ENCODE measurements at regions not wholly inside any gene's neighbourhood (a gene's known extent, or its start where the extent isn't known, plus 50 kb on each side); places are given as distances from the start of the nearest gene placed in this dataset.

DNA sequence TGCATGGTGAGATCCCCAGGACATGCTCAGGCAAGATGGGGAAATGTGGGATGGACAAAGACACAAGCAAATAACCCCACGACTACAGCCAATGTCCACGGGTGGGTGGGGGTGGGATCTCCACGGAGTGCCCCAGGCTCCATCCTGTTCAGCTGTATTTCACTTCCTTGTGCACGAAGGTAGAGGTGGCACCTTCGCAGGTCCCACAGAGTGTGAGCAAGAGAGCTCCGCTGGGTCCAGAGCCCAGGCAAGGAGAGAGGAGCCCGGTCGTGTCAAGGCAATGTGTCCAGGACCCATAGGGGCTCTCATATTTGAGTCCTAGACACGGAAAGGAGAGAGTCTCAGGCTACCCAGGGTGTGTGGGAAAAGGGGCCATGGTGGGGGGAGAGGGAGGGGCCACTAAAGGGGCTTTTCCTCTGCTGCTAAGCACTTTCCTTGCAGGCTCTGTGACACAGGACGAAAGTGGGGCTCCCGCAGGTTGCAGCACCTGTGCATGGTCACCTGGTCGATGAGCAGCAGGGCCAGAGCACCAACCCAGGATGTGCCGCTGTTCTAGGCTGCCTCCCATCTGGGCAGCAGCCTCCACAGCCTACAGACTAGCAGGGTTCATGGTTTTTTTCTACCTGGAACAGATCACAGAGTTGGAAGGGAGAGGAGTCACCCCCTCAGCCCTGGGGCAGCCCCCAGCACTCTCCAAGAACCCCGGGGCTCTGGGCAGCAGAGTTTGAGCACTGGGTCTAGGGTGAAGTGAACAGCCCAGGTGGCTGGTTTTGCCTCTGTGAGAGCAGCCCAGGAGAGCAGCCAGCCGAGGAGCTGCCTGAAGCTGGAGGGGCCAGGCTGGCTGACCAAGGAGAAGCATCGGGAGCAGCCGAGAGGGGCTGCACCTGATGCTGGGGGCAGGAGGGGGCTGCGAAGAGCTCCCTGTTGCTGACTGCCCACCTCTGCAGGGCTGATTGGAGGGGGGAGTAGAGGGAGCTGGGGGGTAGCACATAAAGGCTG, 100.7 kb upstream of the MVB12B start:
- no peak for DNase-seq

DNA sequence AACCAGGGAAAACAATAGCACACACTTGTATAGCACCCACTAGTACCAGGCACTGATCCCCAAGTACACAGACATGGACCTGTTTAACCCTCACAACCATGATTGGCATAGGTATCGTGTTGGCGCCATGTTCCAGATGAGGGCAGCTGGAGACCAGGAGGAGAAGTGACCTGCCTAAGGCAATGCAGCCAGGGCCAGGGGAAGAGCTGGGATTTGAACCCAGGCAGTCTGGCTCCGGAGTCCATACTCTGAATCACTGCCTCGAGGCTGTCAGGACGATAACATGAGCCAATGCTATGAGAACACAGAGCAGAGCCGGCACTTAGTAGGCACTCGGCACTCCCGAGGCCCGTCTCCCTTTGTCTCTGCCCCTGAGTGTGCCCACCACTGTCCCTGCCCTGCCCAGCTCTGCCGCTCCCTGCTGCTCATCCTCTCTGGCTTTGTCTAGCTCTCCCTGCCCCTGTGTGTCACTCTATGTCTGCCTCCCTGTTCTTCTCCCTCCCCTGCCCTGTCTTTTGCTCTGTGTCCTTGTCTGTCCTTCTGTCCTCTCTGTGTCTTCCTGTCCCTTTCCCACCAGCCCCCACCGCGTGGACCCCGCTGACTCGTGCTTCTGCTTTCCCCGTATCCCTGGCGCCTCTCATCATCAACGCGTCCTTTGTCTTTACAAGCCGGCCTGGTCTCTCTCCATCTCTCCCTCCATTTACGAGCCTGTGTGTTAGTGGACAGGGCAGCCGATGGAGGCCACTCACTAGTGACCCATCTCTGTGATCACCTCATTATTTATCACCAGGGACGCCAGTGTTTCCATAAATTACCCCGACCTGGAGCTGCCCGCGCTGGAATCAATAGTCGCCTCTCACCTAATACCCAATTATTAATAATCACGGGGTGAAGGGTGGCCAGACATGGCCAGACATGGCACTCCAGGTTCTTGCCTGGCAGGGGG, 99.4 kb upstream of the MVB12B start:
- no peak for DNase-seq

DNA sequence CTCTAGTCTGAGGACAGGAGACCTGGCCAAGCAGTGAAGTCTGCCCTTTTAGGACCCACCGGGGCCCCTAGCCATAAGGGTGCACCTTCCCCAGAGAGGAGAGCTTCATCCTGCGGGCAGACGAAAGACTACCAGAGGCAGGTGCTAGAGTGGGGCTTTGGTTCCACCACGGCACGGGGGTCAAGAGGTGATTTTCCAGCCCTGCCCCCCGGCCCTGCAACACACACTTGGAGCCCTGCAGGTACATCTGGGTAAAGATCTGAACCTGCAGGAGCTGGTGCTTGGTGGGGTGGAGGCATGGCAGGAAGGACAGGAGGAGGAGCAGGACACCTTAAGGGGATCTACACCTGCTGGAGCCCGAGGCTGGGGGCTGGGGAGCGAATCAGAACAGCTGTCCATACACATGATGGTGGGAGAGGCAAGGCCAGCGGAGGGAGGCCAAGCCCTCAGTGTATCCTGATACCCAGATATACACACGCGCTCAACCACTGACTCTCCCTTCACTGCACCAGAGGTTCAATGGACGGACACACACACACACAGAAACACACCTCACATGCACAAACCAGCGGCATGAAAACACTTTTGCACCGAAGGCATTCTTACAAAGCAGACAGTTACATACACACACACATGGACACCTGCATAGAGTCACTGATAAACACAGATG, 98.4 kb upstream of the MVB12B start:
- no peak for DNase-seq

DNA sequence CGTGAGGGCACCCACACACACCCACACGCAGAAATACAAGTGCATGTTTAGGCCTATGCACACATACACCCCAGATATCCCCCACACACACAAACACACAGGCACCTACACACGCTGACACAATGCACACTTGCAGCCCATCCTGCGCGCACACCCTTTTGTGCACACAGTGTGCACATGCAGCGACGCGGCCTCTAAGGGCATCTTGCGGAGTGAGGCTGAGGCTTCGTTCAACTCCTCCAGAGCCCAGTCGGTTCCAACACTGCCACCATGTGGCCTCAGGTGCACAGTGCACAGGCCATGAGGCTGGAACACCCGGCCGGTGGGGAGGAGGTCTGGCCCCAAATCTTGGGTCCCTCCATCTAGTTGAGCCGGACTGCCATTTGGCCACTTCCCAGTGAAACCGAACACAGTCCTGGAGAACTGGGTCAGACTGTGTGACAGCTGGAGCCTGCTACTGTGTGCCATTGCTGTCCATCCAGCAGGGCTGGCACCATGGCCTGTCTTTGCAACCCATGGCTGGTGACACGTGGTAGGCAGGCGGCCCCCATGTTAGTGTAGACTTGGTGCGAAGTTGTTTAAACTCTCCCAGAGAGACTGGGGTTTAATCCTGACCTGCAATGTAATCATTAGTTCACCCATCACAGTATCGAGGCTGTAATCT, 97.7 kb upstream of the MVB12B start:
- DNase-seq, result peak; percentile 45

DNA sequence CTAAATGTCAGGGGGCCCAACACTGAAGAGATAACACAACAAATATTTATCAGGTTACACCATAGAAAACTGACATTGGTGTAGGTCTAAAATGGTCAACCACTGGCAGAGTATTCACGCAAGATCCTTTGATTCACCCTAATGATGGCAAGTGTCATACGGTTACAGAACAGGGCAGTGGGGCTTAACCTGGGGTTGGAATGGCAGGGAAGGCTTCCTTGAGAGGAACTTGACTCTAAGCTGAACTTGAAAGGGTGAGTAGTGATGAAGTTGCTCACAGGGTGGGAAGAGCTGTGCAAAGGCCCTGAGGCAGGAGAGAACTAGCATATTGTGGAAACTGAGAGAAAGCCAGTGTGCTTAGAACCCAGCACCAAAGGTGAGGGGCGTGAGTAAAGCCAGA, 97.1 kb upstream of the MVB12B start:
- no peak for DNase-seq

DNA sequence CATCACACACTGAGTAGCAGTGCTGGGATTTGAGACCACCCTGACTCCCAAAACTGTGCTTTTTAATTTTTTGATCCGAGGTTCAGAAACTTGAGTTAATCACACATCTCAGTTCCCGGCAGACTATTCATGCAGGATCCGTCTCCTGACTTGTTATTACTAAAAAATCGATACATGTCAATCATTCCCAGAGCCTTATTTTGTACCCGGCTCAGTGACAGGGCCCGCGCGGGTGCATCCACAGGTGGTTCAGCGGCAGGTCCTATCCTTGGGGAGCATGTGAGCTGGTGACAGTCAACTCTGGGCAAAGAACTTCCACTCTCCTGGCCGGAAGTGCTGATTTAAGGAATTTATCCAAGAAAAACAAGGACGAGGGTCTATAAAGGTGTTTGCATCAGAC, 95.9 kb upstream of the MVB12B start:
- DNase-seq, result no peak

DNA sequence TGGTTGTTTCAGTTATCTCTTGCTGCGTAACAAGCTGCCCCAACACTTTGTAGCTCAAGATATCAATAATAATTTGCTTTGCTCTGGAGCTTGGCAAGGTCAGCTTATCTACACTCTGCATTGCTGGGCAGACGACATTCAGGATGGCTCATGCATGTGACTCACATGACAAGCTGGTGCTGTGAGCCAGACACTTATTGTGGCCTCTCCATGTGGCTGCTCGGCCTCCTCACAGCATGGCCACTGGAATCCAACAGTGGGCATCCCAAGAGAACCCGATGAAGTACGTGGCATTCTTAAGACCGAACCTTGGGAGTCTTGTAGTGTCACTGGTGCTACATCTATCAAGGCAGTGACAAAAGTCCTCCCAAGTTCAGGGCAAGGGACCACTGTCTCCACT, 94.2 kb upstream of the MVB12B start:
- no peak for DNase-seq

DNA sequence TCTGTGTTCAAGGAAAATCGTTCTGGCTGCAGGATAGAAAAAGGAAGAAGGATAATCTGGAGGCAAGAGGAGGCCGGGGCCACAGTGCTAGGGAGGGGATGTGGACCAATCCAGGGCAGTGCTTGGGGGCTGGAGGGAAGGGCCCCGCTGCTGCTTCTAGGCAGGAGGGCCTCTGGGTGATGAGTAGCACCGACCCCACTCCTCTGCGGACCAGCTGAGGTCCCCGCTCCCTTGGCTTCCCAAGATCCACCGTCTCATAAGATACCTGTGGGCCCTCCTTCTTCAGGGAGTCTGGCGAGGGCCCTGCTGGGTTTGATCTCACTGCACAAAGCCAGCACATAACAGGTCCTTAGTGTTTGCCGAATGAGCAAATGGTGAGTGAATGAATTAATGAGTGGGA, 93.5 kb upstream of the MVB12B start:
- no peak for DNase-seq

DNA sequence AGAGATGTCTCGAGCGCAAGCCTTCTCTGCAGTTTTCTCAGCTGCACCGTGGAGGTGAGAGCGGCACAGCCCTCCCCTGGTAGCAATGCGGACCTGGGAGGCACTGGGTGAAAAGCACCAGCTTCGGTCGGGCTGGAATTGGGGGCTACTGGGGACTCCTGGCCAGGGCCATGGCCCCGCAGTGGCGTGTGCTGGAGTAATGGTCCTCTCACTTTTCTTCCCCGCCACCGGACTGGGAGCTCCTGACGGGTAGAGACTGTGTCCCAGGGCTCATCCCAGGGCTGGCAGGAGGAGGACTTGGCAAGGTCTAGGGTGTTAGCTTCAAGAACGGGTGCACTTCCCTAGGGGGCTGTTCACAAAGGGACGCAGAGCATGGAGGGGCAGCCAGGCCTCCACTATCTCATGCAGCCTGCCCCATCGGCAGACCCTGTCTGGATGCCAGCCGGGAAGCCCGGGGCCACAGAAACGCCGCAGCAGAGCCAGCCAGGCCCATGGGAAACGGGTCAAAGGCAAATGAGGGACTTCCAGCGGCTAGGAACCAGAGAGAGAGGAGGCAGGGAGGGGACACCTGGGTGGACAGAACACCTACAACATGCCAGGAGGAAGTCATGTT, 92.6 kb upstream of the MVB12B start:
- DNase-seq, result no peak

DNA sequence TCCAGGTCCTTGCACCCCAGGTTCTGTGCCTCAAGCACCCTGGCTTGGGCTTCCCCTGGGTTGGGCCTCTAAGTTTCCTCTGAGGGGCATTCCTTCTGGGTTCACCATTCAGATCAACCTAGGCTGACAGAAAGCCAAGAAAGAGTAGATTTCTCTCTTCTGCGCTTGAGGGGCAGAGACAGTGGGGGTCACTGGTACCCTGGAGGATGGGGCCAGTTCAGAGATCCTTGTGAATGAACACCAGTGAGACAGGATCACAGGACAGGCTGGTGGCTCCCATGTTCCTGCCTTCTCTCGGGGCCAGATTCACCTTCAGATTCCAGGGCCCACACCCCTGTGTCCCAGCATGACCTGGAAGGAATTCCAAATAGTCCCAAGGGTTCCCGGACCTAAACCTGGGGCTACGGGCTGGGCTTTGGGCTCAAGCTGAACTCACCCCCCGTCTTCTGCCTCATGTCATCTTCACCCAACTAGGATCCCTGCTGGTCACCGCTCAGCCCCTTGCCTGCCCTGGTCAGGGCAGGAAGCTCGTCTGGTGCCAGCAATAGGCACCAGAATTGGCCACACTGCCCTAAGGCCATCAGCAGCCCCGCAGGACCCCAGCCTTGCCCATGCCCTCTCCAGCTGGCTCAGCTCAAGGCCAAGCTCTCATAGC, 91.8 kb upstream of the MVB12B start:
- DNase-seq, result no peak

DNA sequence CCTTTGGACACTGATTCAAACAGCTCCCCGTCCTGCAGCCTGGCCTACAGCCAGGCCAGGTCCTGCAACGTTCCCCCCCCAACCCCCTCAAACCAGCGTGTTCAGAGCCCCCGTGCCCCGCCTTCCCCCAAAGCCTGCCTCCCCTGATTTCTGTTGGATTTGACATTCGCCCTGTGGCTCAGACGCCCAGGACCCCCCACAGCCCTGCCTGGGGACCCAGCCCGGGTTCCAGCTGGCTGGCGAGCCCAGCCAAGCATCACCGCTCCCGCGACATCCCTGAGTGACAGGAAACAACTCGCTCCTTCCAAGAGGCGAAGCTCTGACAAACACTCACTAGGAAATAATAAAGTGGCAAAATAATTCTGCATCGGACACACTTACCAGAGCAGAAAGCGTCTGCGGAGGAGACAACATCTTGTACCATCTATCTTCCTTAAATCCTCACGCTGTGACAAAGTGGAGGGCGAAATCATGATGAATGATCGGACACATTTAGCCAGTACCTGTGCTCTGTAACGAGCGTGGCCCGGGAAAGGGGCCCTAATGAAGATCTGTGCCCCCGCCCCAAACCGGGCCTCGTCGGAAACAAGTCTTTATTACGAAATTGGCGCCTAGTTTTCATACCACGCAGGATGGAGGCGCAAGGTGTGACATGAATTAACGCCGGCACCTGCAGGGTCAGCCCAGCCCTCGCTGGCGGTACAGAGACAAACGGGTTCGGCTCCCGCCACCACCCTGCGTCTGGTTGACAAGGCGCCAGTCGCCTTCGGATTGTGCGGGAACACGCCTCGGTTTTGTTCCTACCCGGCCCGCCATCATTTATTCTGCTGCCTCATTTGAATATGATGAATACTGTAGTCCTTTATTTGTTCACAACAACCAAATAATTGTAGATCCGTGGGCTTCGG, 91.0 kb upstream of the MVB12B start:
- no peak for DNase-seq

DNA sequence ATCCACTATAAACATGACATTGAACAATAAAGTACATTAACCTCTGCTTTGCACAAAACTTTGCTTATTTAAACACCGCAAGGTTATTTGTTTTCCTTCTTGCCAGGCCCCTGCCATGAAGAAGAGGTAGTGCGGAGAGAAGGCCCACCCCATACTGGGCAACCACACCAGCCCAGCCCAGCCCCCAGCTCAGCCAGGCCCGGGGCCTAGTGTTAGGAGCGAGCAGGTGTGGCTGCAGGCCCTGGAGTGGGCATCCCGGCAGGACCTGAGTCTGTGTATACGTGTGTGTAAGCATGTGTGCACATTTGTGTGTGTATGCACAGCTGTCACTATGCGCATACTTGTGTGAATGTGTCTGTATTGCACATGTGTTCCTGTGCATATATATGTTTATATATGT, 90.4 kb upstream of the MVB12B start:
- no peak for DNase-seq

DNA sequence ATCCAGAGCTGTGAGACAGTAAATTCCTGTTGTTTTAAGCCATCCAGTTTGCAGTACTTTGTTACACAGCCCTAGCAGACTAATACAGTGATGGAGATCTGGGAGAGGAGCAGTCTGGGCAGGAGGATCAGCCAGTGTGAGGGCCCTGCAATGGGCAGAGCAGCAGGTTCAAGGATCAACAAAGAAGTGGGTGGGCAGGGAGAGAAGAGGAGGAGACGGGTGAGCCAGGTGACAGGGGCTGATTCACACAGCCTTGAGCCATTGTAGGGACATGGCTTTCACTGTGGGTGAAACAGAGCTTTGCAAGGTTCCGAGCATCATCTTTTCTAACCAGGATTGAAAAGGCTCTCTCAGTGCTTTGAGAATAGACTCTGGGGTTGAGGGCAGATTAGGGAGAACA, 88.2 kb upstream of the MVB12B start:
- DNase-seq, result no peak

DNA sequence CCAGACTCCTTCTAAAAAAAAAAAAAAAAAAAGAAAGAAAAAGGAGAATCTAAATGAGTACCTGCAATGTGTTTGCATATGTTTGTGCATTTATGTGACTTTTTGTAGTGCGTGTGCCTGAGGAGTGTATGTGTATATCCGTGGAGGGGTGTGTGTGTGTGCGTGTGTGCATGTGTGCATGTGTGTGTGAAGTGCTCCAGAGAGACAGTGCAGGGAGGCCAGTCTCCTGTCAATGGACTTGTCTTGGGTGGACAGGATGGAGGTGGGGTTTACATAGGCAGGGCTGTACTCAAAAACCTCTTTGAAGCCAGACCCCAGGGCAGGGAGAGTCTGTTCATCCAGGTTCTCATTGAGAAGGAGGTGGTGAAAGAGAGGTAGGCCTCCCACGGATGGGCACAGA, 87.1 kb upstream of the MVB12B start:
- DNase-seq, result no peak

DNA sequence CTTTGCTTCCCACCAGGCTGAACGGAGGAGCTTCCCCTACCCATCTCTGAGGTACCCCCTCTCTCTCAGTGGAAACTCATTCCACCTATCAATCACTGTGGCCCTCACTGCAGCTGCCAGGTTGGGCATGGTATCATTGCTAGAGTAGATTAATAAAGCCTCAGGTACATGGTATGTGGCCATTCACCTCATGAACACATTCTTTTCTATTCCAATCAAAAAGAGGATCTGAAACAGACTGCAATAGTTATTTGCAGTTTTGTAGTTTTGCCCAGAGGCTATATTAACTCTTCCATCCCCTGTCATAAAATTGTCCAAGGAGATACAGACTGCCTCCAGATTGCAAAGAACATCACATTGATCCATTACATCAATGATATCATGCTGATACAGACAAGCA, 85.8 kb upstream of the MVB12B start:
- no peak for DNase-seq

DNA sequence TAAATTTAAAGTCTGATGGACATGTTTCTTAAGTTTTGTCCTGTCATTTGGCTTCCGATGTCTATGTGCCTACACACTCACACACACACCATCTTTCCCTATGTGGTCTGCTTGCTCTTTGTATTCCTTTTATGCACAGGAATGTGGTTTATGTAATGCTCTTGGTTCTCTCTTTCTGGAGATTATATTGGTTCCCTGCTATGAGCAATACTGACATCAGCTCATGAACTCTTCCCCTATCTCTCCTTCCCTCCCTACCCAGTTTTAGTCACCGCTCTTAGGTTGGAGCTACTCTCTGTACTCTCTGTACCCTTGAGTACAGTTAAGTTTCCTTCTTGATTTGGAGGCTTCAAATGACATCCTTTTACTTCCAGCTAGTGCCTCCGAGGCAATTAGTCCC, 77.9 kb upstream of the MVB12B start:
- no peak for DNase-seq

DNA sequence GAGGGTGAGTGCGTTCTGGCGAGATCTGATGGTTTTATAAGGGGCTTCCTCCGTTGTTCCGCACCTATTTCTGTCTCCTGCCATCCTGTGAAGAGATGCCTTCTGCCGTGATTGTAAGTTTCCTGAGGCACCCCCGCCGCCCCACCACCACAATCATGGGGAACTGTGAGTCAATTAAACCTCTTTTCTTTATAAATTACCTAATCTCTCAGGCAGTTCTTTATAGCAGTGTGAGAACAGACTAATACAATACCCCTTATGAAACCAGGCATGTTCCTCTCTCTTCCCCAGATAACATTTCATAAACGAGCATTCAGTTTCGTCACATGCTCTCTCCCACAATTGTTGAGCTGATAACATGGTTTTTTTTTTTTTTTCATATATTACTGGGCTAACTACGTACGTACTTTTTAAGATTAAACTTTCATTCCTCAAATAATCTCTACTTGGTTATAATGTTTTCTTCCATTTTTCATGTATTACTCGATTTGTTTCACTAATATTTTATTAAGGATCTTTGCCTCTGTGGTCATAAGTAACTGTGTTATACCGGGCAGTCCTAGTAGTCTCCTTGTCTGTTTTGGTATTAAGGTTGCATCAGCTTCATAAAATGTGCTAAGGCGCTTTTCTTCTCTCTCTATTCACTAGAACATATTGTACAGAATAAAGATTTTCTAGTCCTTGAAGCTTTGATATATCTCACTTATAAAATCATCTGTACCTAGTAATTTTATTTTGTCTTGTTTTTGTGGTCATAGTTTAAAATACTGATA, 64.9 kb upstream of the MVB12B start:
- no peak for DNase-seq

DNA sequence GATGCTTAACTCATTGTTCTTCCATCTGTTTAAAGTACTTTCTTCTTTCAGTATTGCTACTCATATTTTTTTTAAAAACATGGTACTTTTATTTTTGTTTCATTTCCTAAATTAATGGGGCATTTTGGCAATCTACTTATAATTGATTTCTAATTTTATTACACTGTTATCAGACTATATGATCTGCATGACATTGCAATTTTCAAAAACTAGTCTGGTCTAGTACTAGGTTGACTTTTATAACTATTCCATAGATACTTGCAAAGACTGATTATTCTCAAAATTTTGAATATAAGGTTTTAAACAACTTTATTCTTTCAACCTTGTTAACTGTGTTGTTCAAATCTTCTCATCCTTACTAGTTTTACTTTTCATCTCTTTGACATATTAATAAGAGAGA, 63.9 kb upstream of the MVB12B start:
- DNase-seq, result no peak

DNA sequence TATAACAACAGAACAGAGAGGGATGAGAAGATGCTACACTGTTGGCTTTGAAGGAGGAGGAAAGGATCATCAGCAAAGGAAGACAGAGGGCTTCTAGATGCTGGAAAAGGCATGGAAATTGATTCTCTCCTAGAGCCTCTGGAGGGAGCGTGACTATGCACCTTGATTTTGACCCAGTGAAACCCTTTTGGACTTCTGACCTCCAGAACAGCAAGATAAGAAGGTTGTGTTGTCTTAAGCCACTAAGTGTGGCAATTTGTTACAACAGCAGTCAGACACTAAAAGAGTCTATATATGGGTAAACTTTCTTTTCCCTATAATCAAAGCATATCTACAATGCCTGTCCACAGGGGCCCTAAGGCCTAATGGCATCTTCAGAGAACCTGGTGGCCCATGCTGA, 56.1 kb upstream of the MVB12B start:
- DNase-seq, result no peak

Measured in NCI-H1694 (cell line).